SW 1271 (cell line): ENCODE measurements at regions not wholly inside any gene's neighbourhood (a gene's known extent, or its start where the extent isn't known, plus 50 kb on each side); places are given as distances from the start of the nearest gene placed in this dataset.
"Not testable (repeated sequence)": the region's sequence is repeated elsewhere in the genome, so short reads cannot be mapped to it uniquely, and the experiment has no call there.

Experiments
- DNase-seq, 2 experiments: peaks; one replicate each; lab custom pipeline; 2025; lab: John Stamatoyannopoulos, UW

GRCh38 chr4:84126061-84126787, 372.9 kb downstream of the NKX6-1 start:
- DNase-seq, result no peak

GRCh38 chr4:84110040-84110439, 389.1 kb downstream of the NKX6-1 start:
- no peak for DNase-seq

- DNase-seq, result not testable (repeated sequence)
Observed at GRCh38 chr4:84101653-84102625, 397.2 kb downstream of the NKX6-1 start.

- no peak for DNase-seq
Observed at GRCh38 chr4:84100071-84100470, 399.0 kb downstream of the NKX6-1 start.

GRCh38 chr4:84099599-84099998, 399.5 kb downstream of the NKX6-1 start:
- no peak for DNase-seq

- DNase-seq, result no peak
Observed at GRCh38 chr4:84091266-84091665, 407.8 kb downstream of the NKX6-1 start.

GRCh38 chr4:84089652-84090437, 409.2 kb downstream of the NKX6-1 start:
- DNase-seq, result no peak

GRCh38 chr4:84085986-84086385, 413.1 kb downstream of the NKX6-1 start:
- no peak for DNase-seq

- DNase-seq, result no peak
Observed at GRCh38 chr4:84070289-84070688, 428.8 kb downstream of the NKX6-1 start.

- DNase-seq, result no peak
Observed at GRCh38 chr4:84063619-84064018, 435.5 kb downstream of the NKX6-1 start.

- no peak for DNase-seq
Observed at GRCh38 chr4:84058201-84058600, 440.9 kb downstream of the NKX6-1 start.

GRCh38 chr4:84051639-84052038, 447.5 kb downstream of the NKX6-1 start:
- no peak for DNase-seq

GRCh38 chr4:84051089-84051488, 448.0 kb downstream of the NKX6-1 start:
- DNase-seq, result no peak

- no peak for DNase-seq
Observed at GRCh38 chr4:84050015-84050414, 449.1 kb downstream of the NKX6-1 start.

GRCh38 chr4:84046551-84046950, 452.5 kb downstream of the NKX6-1 start:
- DNase-seq, result no peak

- DNase-seq, result no peak
Observed at GRCh38 chr4:84041426-84041825, 457.7 kb downstream of the NKX6-1 start.

- no peak for DNase-seq
Observed at GRCh38 chr4:84035568-84035967, 463.5 kb downstream of the NKX6-1 start.

GRCh38 chr4:84032372-84032771, 466.7 kb downstream of the NKX6-1 start:
- DNase-seq, result no peak

- DNase-seq, result no peak
Observed at GRCh38 chr4:84031401-84031800, 467.7 kb downstream of the NKX6-1 start.

- no peak for DNase-seq
Observed at GRCh38 chr4:84028340-84028739, 470.8 kb downstream of the NKX6-1 start.

GRCh38 chr4:84024405-84024804, 474.7 kb downstream of the NKX6-1 start:
- DNase-seq, result no peak

- no peak for DNase-seq
Observed at GRCh38 chr4:84022564-84022963, 476.5 kb downstream of the NKX6-1 start.
